Suppressor macrophage (primary cell): ENCODE measurements at regions not wholly inside any gene's neighbourhood (a gene's known extent, or its start where the extent isn't known, plus 50 kb on each side); places are given as distances from the start of the nearest gene placed in this dataset.
"Not testable (repeated sequence)": the region's sequence is repeated elsewhere in the genome, so short reads cannot be mapped to it uniquely, and the experiment has no call there.

Experiments
- DNase-seq, 4 experiments: peaks; one replicate each; pipeline ENCODE4 v3.0.0-alpha.2; 2020 to 2022

DNA sequence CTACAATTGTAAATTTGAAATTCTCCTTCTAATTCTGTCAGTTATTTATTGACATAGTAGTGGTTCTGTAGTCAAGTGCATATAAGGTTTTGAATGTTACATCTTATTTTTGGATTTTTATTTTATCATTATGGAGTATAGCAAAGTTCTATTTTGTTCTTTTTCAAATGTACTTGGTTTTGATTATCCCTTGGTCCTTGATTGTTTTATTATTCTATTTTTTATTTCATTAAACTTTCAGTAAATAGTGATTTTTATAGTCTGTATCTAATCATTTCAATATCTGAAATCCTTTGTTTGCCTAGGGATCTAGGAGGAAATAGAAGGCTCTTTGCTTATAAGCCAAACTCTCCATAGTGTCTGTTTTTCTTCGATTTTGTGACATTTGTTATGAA lies 87.8 kb downstream of the HFE start:
- no peak for DNase-seq

DNA sequence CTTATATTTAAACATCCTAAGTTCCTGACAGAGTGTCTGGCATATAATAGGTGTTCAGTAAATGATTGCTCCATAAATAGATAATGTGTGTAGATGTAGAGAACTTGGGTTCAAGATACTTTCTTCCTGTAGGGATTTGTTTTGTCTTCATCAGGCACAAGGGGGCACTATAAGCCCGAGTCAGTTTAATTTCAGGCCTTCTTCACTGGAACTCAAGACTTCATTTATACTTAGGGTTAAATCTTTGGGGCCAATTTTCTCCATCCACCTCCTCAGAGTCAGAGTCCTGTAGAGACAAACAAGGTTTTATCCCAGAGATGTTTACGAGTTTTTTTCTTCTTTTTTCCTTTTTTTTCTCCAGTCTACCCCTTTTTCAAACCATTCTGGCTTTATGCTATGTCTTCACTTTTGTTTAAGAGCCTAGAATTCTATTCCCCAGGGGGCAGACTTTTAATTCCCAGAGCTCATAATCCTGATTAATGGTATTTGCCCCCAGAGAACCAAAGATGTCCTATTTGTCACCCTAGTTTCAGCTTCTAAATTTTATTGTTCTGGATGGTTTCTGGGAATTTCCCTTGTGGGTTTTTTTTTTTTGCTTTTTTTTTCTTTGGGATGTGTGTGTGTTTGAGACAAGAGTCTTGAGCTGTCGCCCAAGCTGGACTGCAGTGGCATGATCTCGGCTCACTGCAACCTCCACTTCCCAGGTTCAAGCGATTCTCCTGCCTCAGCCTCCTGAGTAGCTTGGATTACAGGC lies 88.4 kb downstream of the HFE start:
- peak; percentile 70 to 82 (median 74) for DNase-seq

DNA sequence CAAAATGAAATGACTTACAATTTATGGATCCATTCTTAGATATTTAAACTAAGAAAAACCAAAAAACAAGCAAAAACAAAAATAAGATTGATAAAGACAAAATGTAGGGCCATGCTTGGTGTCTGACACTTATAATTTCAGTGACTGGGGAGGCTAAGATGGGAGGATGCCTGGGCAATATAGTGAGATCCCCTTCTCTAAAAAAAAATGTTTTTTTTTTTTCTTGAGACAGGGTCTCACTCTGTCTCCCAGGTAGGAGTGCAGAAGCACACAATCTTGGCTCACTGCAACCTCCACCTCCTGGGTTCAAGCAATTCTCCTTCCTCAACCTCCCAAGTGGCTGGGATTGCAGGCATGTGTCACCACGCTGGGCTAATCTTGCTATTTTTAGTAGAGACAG lies 92.4 kb downstream of the HFE start:
- no peak for DNase-seq

DNA sequence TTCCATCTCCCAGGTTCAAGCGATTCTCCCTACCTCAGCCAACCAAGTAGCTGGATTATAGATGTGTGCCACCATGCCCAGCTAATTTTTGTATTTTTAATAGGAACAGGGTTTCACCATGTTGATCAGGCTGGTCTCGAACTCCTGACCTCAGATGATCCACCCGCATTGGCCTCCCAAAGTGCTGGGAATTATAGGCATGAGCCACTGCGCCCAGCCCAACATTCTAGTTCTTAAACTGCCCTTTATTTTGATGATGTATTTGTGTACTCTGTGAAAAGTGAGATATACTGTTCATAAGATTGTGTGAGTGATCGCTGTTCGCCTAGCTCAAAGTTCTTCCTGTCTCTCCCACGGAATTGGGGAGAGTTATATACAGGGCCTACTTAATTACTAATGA lies 93.1 kb downstream of the HFE start:
- DNase-seq, result no peak

DNA sequence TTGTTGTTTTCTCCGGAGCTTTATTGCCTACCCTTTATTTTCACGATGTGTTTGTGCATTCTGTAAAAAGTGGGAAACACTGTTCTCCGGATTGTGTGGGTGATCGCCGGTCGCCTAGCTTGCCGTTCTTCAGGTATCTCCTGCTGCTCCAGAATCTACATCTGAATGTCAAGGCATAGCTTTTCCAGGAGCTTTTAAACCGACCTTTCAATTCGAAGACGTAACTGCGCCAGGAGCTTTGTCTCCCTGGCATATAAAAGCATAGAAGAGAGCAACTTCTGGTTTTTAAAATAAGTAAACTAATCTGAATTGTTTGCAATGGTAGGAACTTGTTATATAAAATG lies 96.0 kb downstream of the HFE start:
- no peak for DNase-seq

DNA sequence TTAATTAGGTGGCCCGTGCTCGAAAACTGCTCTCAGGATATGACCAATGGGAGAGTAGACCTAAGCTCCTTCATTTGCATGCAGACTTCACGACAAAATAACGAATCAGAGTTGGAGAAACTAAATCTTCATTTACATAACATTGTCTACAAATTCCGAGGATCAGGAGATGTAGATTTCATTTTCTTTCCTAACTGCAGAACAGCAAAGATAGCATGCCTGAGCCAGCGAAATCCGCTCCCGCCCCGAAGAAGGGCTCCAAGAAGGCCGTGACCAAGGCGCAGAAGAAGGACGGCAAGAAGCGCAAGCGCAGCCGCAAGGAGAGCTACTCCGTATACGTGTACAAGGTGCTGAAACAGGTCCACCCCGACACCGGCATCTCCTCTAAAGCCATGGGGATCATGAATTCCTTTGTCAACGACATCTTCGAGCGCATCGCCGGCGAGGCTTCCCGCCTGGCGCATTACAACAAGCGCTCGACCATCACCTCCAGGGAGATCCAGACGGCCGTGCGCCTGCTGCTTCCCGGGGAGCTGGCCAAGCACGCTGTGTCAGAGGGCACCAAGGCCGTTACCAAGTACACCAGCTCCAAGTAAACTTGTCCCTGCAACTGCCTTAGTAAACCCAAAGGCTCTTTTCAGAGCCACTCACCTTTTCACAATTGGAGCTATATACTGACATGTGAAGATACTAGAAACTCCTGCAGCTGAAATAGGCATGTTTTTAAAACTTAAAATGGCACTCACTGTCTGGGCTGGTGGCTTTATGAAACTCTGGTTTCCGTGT lies 96.5 kb downstream of the HFE start:
- DNase-seq, result peak; percentile 66 to 91 (median 84)

DNA sequence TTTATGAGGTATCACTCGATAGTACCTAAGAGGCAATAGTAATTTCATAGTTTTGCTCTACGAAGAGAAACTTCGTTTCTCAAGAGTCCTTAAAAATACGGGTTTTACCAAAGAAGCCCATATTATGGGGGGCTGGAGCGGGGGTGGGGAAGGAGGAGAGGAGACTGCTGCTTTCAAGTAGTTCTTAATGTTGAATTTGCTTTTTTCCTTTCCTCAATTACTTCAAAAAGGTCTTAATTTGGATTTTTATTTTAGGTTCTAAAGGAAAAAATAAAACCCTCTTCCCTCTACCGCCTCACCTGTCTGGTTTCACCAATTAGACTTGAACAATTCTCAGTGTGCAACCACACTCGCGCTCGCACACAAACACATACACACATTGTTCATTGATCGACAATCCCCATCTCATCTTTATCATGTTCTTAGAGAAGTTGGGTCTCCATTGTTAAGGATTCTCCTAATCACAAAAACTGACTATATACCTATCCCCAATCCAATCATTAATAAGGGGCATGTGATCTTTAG lies 97.2 kb downstream of the HFE start:
- DNase-seq, result no peak

DNA sequence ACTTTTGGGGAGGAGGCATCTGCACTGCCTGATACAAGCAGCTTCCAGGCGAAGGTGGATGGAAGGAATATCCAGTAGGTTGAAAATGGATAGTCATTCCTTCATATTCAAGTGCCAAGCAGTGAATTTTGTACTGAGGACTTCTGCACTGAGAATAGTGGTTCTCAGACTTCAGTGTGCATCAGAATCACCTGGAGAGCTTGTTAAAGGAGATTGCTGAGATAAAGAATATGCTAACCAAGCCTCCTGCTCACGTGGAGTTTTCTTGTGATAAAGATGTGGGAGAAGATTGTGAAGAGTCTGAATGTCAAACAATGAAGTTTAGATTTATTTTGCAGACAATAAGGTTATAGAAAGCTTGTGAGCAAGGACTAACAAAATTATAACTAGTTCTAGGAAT lies 97.8 kb downstream of the HFE start:
- no peak for DNase-seq

DNA sequence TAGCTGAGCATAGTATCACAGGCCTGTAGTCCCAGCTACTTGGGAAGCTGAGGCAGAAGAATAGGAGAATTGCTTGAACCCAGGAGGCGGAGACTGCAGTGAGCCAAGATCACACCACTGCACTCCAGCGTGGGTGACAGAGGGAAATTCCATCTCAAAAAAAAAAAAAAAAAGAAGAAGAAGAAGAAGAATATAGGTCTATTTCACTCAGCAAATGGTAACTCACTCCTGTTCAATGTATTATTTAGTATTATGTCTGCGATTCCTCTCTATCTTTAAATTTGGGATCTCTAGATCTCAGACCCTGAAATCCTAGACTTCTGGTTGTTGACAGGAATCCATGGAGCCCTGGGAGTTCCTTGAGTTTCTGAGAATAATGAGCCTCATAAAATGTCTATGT lies 98.6 kb downstream of the HFE start:
- DNase-seq, result peak in 2 of 4 experiments; percentile 32 to 34

DNA sequence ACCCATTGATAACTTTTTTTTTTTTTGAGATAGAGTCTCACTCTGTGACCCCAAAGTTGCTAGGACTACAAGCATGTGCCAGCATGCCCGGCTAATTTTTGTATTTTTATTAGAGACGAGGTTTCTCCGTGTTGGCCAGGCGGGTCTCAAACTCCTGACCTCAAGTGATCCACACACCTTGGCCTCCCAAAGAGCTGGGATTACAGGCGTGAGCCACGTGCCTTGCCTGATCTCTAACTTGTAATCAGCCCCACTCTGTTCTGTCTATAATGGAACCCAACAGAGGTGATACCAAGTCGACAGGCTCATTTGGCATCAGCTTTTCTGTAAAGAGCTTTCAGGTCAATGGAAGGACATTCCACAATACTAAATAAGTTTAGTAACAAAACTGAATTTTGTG lies 99.4 kb downstream of the HFE start:
- no peak for DNase-seq

DNA sequence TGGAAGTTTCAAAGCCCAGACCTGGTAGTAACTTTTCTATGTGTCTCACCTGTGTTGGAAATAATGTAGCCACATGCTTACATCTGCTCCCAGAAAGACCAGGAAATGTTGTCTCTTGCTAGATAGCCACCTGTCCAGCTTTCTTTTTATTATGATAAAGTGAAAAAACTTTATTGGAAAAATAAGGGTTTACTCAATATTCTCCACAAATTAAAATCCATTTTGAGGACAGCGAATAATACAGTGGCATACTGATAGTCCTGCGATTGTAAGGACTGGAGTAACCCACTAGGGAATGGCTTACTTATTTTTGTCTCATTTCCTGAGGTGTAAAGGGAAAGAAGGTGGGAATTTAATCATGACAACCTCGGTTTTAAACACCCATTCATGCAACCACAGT lies 100.1 kb downstream of the HFE start:
- DNase-seq, result no peak

DNA sequence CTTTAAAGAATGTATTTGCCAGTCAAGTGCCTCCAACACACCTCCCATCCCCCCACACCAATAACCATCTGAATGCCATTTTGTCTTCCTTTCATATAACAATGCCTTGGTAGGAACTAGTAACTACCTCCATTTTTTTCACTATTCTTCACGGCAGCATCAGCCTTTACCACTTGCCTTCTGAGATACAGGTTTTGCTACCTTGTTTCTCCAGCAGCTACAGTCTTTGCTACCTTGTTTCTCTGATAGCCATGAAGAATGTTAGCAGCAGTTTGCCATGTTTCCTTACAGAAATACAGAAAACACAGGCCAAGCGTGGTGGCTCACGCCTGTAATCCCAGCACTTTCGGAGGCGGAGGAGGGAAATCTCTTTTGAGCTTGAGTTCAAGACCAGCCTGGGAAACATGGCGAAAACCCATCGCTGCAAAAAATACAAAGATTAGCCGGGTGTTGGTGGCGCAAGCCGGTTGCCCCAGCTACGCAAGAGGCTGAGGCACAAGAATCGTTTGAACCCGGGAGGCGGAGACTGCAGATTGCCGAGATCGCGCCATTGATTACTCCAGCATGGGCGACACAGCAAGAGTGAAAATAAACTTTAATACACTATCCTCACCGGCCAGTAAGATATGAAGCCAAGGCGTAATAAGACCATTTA lies 100.9 kb downstream of the HFE start:
- peak; percentile 29 to 61 (median 43) for DNase-seq

DNA sequence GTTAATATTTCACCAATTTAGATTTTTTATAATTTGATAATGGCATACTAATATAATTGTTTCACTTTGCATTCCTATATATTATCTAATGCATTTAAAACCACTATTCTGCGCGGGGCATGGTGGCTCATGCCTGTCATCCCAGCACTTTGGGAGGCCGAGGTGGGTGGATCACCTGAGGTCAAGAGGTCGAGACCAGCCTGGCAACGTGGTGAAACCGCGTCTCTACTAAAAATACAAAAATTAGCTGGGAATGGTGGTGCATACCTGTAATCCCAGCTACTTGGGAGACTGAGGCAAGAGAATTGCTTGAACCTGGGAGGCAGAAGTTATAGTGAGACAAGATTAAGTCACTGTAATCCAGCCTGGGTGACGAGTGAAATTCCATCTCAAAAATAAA lies 104.3 kb downstream of the HFE start:
- not testable (repeated sequence) for DNase-seq

DNA sequence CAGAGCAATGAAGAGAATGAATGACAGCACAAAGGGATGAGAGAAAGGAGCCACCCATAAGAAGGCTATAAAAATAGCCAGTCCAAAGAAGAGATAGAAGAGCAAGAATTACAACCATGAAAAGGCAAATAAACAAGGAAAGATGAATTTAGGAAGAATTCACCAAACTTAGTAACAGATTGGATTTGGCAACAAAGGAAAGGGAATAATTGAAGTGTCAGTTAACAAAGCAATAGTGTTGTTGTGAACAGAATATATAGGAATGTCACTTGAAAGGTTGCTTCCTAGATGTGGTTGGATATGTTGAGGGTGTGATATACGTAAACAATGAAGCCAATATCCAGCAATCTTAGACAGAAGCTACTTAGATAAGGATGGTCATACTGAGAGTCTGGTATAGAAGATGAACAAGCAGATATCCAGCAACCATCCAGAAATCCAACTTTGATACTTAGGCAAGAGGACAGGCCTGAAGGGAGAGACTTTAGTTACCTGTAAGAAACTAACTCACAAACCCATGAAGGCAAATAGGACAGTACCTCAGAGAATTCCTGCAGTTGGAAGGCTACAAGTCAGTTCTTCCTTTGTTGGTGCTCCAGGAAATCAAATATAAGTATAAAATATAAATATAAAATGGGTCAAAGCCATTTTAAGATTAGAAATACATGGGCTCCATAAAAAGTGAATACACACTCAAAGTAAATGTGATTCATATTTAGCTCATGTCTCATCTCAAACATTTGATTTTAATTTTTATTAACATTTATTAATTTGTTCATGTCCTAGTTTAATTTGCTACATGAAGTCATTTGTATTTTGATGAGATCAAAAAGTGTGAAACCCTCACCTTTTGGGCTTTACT lies 106.5 kb downstream of the HFE start:
- DNase-seq, result no peak

DNA sequence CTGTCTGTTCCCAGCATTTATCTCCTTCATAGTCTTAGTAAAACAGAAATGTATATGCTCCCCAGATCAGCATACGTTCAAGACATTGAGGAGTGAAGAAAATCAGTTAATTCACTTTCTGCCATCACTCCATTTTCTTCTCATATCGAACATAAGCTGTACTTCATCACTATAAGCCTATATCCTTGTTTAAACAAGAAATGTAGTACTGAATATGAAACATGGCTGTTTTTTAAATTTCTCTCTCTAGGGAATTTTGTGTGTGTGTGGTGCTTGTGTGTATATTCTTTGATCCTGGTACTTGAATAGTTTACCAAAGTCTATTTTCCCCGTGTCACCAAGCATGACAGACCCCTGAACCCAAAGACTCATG lies 107.1 kb downstream of the HFE start:
- no peak for DNase-seq

DNA sequence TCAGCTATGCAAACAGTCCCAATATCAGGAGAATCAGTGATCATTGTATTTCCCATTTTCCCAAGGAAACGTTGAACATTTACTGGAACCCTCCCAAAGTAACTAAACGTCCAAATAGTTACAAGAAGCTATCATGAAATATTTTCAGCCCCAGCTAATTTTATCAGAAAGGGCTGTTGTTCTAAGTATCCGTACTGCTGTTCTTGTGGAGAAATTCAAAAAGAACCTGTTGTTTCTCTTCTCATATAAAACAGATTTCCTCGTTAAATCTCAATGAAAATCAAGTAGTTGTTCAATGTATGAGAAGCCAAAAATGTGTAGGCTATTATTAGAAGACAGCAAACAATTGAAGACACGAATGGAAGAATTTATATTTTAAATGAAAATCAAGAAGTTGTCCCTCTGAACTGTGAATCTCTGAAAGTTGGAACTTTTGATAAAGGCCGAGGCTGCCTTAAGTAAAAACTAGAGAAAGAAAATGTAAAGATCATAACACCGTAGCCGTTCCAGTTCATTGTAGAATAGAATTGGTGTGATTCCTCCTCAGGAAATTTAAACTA lies 107.7 kb downstream of the HFE start:
- no peak for DNase-seq

DNA sequence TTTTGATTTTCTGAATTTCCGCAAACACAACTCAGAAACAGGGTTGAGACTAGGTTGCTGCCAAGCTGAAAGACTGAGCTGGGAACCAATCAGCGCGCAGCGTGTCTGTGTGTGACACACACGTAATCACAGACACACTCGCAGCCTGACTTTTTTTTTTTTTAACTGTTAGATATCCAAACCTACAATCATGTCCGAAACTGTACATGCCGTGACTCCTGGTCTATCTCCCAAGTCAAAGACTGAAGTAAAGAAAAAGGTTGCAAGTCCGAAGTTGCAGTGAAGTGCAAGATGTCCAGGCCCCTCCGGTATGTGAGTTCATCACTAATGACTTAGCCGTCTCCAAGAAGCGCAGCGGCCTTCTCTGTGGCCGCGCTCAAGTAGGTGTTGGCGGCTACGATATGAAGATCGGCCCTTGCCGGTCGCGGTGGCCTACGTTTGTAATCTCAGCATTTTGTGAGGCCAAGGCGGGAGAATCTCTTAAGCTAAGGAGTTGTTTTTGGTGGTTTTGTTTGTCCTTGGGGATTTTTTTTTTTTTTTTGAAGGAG lies 108.2 kb downstream of the HFE start:
- peak; percentile 89 to 95 (median 94) for DNase-seq

DNA sequence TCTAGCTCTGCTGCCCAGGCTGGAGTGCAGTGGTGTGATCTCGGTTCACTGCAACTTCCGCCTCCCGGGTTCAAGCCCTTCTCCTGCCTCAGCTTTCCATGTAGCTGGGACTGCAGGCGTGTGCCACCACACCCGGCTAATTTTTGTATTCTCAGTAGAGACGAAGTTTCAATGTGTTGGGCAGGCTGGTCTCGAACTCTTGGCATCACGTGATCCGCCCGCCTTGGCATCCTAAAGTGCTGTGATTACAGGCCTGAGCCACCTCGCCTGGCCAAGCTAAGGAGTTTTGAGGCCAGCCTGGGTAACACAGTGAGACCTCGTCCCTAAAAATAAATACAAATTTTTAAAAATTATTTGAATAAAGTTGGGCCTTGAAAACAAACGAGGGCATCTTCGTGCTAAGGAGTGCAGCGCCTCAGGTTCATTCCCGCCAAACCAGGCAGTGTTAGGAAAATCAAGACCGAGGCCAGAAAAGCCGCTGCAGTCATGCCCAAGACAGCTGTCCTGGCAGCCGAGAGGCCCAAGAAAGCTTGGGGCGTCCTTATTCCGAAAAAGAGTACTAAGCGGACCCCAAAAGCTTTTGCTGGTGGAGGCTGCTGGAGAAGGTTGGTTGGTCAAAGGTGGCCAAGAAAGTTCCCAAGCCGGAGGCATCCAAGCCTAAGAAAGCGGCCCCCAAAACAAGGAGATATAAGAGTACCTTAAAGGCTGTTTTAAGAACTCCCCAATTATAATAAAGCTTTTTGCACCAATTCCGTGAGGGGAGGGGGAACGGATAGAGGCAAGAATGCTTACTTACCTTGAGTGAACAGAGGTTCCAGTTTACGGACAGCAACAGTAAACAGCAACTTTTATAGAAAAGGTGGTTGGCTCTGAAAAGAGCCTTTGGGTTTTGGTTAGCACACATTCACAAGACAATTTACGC lies 109.0 kb downstream of the HFE start:
- DNase-seq, result peak; percentile 30 to 40 (median 32)

DNA sequence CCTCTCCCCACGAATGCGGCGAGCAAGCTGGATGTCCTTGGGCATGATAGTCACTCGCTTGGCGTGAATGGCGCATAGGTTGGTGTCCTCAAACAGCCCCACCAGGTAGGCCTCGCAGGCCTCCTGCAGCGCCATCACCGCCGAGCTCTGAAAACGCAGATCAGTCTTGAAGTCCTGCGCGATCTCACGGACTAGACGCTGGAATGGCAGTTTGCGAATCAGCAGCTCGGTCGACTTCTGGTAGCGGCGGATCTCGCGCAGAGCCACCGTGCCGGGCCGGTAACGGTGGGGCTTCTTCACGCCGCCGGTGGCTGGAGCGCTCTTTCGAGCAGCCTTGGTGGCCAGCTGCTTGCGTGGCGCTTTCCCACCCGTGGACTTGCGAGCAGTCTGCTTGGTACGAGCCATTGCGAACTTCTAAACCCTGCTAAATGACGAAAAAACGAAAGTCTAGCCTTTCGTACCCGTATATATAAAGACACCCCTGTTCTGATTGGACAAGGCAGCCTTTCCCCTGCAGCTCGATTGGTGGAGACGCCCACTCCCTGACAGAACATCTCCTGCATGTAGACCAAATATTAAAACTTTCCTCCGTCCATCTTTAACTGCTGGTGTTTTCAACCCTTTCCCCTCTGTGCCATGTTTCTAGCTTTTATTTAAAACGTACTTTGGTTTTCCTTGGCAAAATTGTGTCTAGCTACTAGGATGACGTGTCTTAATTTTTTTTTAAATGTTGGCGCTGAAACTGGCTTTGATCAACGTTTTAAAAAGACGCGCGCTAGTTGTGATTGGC lies 109.8 kb downstream of the HFE start:
- DNase-seq, result peak; percentile 87 to 94 (median 90)

DNA sequence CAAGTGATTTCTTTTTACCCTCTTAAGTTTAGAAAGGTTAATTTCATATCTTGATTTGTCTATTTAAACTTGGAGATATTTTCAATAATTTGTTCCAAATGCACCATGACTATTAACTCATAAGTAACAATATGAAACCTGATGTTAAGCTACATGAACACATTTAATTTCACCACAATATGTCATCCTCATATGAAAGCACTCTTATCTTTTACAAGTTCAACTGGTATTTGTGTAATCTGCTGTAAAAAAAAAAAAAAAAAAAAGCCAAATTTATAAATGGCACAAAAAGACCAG lies 110.4 kb downstream of the HFE start:
- DNase-seq, result no peak
